HEK293T (cell line): ENCODE measurements at regions not wholly inside any gene's neighbourhood (a gene's known extent, or its start where the extent isn't known, plus 50 kb on each side); places are given as distances from the start of the nearest gene placed in this dataset.

Source experiments
- ARNT ChIP-seq: fragments of 450-650 bp; IDR thresholded peaks from 2 replicates; pipeline ENCODE4 v1.6.1; 2017; ENCODE audit warnings: mild to moderate bottlenecking
- BHLHE40 ChIP-seq: fragments of 450-650 bp; IDR thresholded peaks from 2 replicates; pipeline ENCODE4 v1.6.1; 2016; ENCODE audit warnings: mild to moderate bottlenecking, moderate library complexity, borderline replicate concordance
- CTBP1 ChIP-seq: fragments of 450-650 bp; IDR thresholded peaks from 2 replicates; pipeline ENCODE4 v1.6.1; 2016; ENCODE audit warnings: borderline replicate concordance
- ELF4 ChIP-seq: fragments of 450-650 bp; IDR thresholded peaks from 2 replicates; pipeline ENCODE4 v1.6.1; 2017; ENCODE audit warnings: antibody characterized with exemption
- FOXA1 ChIP-seq: fragments of 450-650 bp; IDR thresholded peaks from 2 replicates; pipeline ENCODE4 v1.6.1; 2016; ENCODE audit warnings: mild to moderate bottlenecking
- FOXK2 ChIP-seq: fragments of 450-650 bp; IDR thresholded peaks from 2 replicates; pipeline ENCODE4 v1.6.1; 2016; ENCODE audit warnings: mild to moderate bottlenecking
- FOXM1 ChIP-seq: fragments of 450-650 bp; IDR thresholded peaks from 2 replicates; pipeline ENCODE4 v1.6.1; 2017; ENCODE audit warnings: mild to moderate bottlenecking, borderline replicate concordance
- L3MBTL2 ChIP-seq: fragments of 450-650 bp; conservative IDR thresholded peaks from 2 replicates; pipeline ENCODE4 v1.6.1; 2016; ENCODE audit warnings: mild to moderate bottlenecking
- LEF1 ChIP-seq: fragments of 450-650 bp; IDR thresholded peaks from 2 replicates; pipeline ENCODE4 v1.6.1; 2017; ENCODE audit warnings: mild to moderate bottlenecking, borderline replicate concordance
- PKNOX1 ChIP-seq: fragments of 450-650 bp; IDR thresholded peaks from 2 replicates; pipeline ENCODE4 v1.6.1; 2016
- SP1 ChIP-seq: fragments of 450-650 bp; IDR thresholded peaks from 2 replicates; pipeline ENCODE4 v1.6.1; 2017
- SUZ12 ChIP-seq: fragments of 450-650 bp; IDR thresholded peaks from 2 replicates; pipeline ENCODE4 v1.6.1; 2016; ENCODE audit warnings: mild to moderate bottlenecking
- TARDBP ChIP-seq: fragments of 450-650 bp; IDR thresholded peaks from 2 replicates; pipeline ENCODE4 v1.6.1; 2016
- ZNF384 ChIP-seq: fragments of 450-650 bp; IDR thresholded peaks from 2 replicates; pipeline ENCODE4 v1.6.1; 2016

GRCh38 chr7:57071-57470, 135.3 kb upstream of the FAM20C start:
- TF ChIP-seq SP1, result no peak
- TF ChIP-seq BHLHE40, result no peak
- no peak for TF ChIP-seq TARDBP
- TF ChIP-seq FOXM1, result no peak
- no peak for TF ChIP-seq ARNT
- TF ChIP-seq FOXA1, result no peak
- no peak for TF ChIP-seq LEF1
- no peak for TF ChIP-seq PKNOX1
- TF ChIP-seq ELF4, result no peak
- TF ChIP-seq SUZ12, result no peak
- TF ChIP-seq FOXK2, result no peak
- TF ChIP-seq CTBP1, result no peak
- no peak for TF ChIP-seq L3MBTL2
- TF ChIP-seq ZNF384, result no peak
